GM12878 (cell line): ENCODE measurements at regions not wholly inside any gene's neighbourhood (a gene's known extent, or its start where the extent isn't known, plus 50 kb on each side); places are given as distances from the start of the nearest gene placed in this dataset.

ENCODE experiments used
- ATAC-seq: fragments of 200-7000 bp; cut with Tn5 transposase; 3 replicates; pipeline ENCODE4 v1.9.1; 2020; ENCODE audit warnings: mild to moderate bottlenecking, moderate library complexity
- BruUV-seq: library from RNA; stranded (reverse); fragments of 400-500 nt; replicated peaks from 2 replicates; lab custom pipeline; 2021; lab: Mats Ljungman, UMichigan
- CTCF ChIA-PET: fragments of 300-600 bp; sonication (Branson Sonifier 250); formaldehyde crosslinking; extraction: SDS; loops from one replicate; lab custom pipeline; 2021; ENCODE audit warnings: inconsistent platforms; lab: Yijun Ruan, JAX
- POLR2A ChIA-PET: fragments of 350-600 bp; formaldehyde crosslinking; extraction: SDS; loops from one replicate; lab custom pipeline; 2021; ENCODE audit warnings: inconsistent platforms; lab: Charles Lee
- RAD21 ChIA-PET: fragments of 300-600 bp; sonication (Branson Sonifier 250); formaldehyde crosslinking; loops from one replicate; lab custom pipeline; 2023; ENCODE audit warnings: antibody characterized with exemption; ENCODE audit not compliant: unreplicated experiment; lab: Charles Lee
- SMC1A ChIA-PET: fragments of 300-600 bp; sonication (Branson Sonifier 250); formaldehyde crosslinking; loops from one replicate; lab custom pipeline; 2023; ENCODE audit not compliant: unreplicated experiment, uncharacterized antibody; lab: Charles Lee
- DNase-seq: peaks from one replicate; pipeline ENCODE4 v3.0.0-alpha.2; 2011; ENCODE audit warnings: low read depth, low spot score
- FAIRE-seq: peaks from 3 replicates; lab custom pipeline; 2011; peaks lifted over from hg19 to GRCh38; lab: Jason Lieb, UNC
- H2AFZ ChIP-seq: 2 replicates; pipeline ENCODE4 v1.6.0; 2011; ENCODE audit warnings: low read depth, low read length, control low read depth; ENCODE audit not compliant: control insufficient read depth
- H3K27ac ChIP-seq: 2 replicates; pipeline ENCODE4 v1.5.1; 2011; ENCODE audit warnings: control low read depth; ENCODE audit not compliant: control insufficient read depth, insufficient read depth
- H3K27me3 ChIP-seq, 2 experiments: replicated peaks in 1 of 2; 2 replicates each; pipeline versions ENCODE4 v1.6.0 to v1.6.1; 2011; ENCODE audit warnings: low read length in 1 of 2; ENCODE audit not compliant: control insufficient read depth in 2 of 2, insufficient read depth in 2 of 2
- H3K36me3 ChIP-seq, 2 experiments: 2 replicates each; pipeline ENCODE4 v1.5.1; 2011; ENCODE audit warnings: low read length in 1 of 2; ENCODE audit not compliant: control insufficient read depth in 2 of 2, insufficient read depth in 2 of 2
- H3K4me1 ChIP-seq: 2 replicates; pipeline ENCODE4 v1.6.1; 2011; ENCODE audit warnings: mild to moderate bottlenecking, low read length, moderate library complexity, mixed read lengths; ENCODE audit not compliant: control insufficient read depth, insufficient read depth
- H3K4me2 ChIP-seq: 2 replicates; pipeline ENCODE4 v1.6.0; 2011; ENCODE audit warnings: control low read depth; ENCODE audit not compliant: control insufficient read depth, insufficient read depth
- H3K4me3 ChIP-seq: fragments of 200-600 bp; sonication (generic); 2 replicates; pipeline ENCODE4 v1.5.1; 2016
- H3K79me2 ChIP-seq: 2 replicates; pipeline ENCODE4 v1.6.0; 2011; ENCODE audit warnings: low read length; ENCODE audit not compliant: control insufficient read depth, insufficient read depth
- H3K9ac ChIP-seq: 2 replicates; pipeline ENCODE4 v1.8.0; 2011; ENCODE audit warnings: low read length, control low read depth, mixed read lengths; ENCODE audit not compliant: control insufficient read depth, insufficient read depth
- H3K9me3 ChIP-seq: replicated peaks from 3 replicates; pipeline ENCODE4 v1.5.1; 2011; ENCODE audit warnings: mild to moderate bottlenecking, low read length; ENCODE audit not compliant: control insufficient read depth, insufficient read depth
- H4K20me1 ChIP-seq: 2 replicates; pipeline ENCODE4 v1.6.0; 2011; ENCODE audit not compliant: control insufficient read depth, insufficient read depth
- ETV6 ChIP-seq, 2 experiments: fragments of 450-650 bp in 1 of 2; IDR thresholded peaks in 1 of 2; conservative IDR thresholded peaks in 1 of 2; 2 replicates each; pipeline ENCODE4 v1.6.1; 2014; ENCODE audit warnings: antibody characterized with exemption in 1 of 2, borderline replicate concordance in 1 of 2, low read depth in 1 of 2, mild to moderate bottlenecking in 1 of 2, moderate library complexity in 1 of 2
- HDGF ChIP-seq: fragments of 450-650 bp; IDR thresholded peaks from 2 replicates; pipeline ENCODE4 v1.6.1; 2016; ENCODE audit warnings: antibody characterized with exemption
- JUND ChIP-seq: IDR thresholded peaks from 2 replicates; pipeline ENCODE4 v1.6.1; 2012; ENCODE audit warnings: low read depth, mild to moderate bottlenecking, low read length, improper control_type of control experiment, moderate library complexity
- POLR2AphosphoS5 ChIP-seq: IDR thresholded peaks from 2 replicates; pipeline ENCODE4 v1.6.1; 2011; ENCODE audit warnings: mild to moderate bottlenecking, low read length, inconsistent platforms
- RAD51 ChIP-seq: fragments of 450-650 bp; IDR thresholded peaks from 2 replicates; pipeline ENCODE4 v1.6.1; 2016; ENCODE audit warnings: moderate library complexity, mild to moderate bottlenecking, inconsistent platforms
- TCF12 ChIP-seq: IDR thresholded peaks from 2 replicates; pipeline ENCODE4 v1.6.1; 2011; ENCODE audit warnings: low read depth, mild to moderate bottlenecking, low read length
- TCF3 ChIP-seq: IDR thresholded peaks from 2 replicates; pipeline ENCODE4 v1.6.1; 2012; ENCODE audit warnings: low read depth, mild to moderate bottlenecking, low read length, borderline replicate concordance; ENCODE audit not compliant: insufficient read depth
- ZBTB11 ChIP-seq: fragments of 450-650 bp; formaldehyde crosslinking; IDR thresholded peaks from 2 replicates; pipeline ENCODE4 v1.5.0; 2022; ENCODE audit warnings: mild to moderate bottlenecking, missing genetic modification characterization
- ZNF24 ChIP-seq: fragments of 450-650 bp; IDR thresholded peaks from 2 replicates; pipeline ENCODE4 v1.6.1; 2017; ENCODE audit warnings: antibody characterized with exemption, mild to moderate bottlenecking
- ZNF592 ChIP-seq: fragments of 450-650 bp; IDR thresholded peaks from 2 replicates; pipeline ENCODE4 v1.6.1; 2017; ENCODE audit warnings: mild to moderate bottlenecking, moderate library complexity
- WGBS: methylation state at CpG from one replicate; pipeline ENCODE4 v1.1.6; 2016; ENCODE audit warnings: low lambda C conversion rate; ENCODE audit not compliant: insufficient replicate concordance, insufficient coverage; ENCODE audit errors: missing lambda C conversion rate; 5-methylcytosine and 5-hydroxymethylcytosine counted together
- in situ Hi-C: fragments of 300-500 bp; cut with MboI; formaldehyde crosslinking; loops from 9 replicates; pipeline ENCODE4 v1.14.3; 2018; ENCODE audit warnings: mixed read lengths
- intact Hi-C: fragments of 100-400 bp; cut with micrococcal nuclease; formaldehyde crosslinking; loops from one replicate; pipeline ENCODE4 v1.14.2; 2022; ENCODE audit not compliant: unreplicated experiment
- TF ChIP-seq, protein P1 (sequence below): fragments of 450-650 bp; IDR thresholded peaks from 2 replicates; pipeline ENCODE4 v1.6.1; 2017; ENCODE audit warnings: antibody characterized with exemption, mild to moderate bottlenecking, moderate library complexity

DNA sequence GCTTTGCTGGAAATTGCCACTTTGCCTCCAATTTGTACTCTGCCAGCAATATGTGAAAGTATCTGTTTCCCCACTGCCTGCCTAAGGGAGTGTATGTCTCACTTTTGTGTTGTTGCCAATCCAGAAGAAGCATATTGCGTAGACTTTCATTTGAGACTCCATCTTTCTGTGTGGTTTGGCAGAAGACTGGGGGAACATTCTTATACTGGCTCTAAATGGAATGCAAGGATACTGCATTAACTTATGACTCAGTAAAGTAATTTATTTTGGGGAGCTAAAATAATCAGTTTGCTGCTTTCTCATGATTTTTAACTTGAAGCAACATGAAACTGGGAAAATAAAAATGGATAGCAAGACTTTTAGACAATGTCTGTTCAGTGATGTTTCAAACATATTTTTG is 107.7 kb upstream of the TMPRSS2 start:
- SMC1A ChIA-PET: interaction anchor here (0.5 to 1.7 kb wide), 5 partner anchors 146 to 201 kb away, joined by 3 to 5 read pairs (median 3); no protein-coding TSS in a partner anchor
- H3K9me3 ChIP-seq: no peaks in the 10 kb centered on the region; the same call in 2 of the 3 replicates
- in situ Hi-C loops: no loop called here
- CTCF ChIA-PET: interaction anchor here (0.7 to 2.4 kb wide), 6 partner anchors 49 to 502 kb away, joined by 4 to 17 read pairs (median 6); no protein-coding TSS in a partner anchor
- POLR2A ChIA-PET: no interaction called here
- H3K27ac ChIP-seq: no peak overlapping the region
- H3K9ac ChIP-seq: no peak overlapping the region
- ATAC-seq: no peak
- intact Hi-C loops: no loop called here
- no peak overlapping the region for H3K4me2 ChIP-seq
- H3K79me2 ChIP-seq: no peaks in the 10 kb centered on the region
- WGBS: 80% methylated on average over 1 of the region's 1 CpG
- no peaks in the 10 kb centered on the region; the same call in 1 of the 2 replicates for H3K4me1 ChIP-seq
- TF ChIP-seq RAD51 (no peak), ZNF592 (no peak), TCF12 (no peak), POLR2AphosphoS5 (no peak), HDGF (no peak), TCF3 (no peak), ZBTB11 (CRISPR knock-in tag) (no peak), ZNF24 (no peak), ETV6 (conservative IDR thresholded peaks at IDR 0.05 in 1 of 2, IDR thresholded peaks at IDR 0.05 in 1 of 2; ENCODE audit: borderline replicate concordance in 1 of 2, low read depth in 1 of 2) (no peak), JUND (no peak)
- TF ChIP-seq, protein P1, sequence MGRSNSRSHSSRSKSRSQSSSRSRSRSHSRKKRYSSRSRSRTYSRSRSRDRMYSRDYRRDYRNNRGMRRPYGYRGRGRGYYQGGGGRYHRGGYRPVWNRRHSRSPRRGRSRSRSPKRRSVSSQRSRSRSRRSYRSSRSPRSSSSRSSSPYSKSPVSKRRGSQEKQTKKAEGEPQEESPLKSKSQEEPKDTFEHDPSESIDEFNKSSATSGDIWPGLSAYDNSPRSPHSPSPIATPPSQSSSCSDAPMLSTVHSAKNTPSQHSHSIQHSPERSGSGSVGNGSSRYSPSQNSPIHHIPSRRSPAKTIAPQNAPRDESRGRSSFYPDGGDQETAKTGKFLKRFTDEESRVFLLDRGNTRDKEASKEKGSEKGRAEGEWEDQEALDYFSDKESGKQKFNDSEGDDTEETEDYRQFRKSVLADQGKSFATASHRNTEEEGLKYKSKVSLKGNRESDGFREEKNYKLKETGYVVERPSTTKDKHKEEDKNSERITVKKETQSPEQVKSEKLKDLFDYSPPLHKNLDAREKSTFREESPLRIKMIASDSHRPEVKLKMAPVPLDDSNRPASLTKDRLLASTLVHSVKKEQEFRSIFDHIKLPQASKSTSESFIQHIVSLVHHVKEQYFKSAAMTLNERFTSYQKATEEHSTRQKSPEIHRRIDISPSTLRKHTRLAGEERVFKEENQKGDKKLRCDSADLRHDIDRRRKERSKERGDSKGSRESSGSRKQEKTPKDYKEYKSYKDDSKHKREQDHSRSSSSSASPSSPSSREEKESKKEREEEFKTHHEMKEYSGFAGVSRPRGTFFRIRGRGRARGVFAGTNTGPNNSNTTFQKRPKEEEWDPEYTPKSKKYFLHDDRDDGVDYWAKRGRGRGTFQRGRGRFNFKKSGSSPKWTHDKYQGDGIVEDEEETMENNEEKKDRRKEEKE: no peak
- no peaks in the 10 kb centered on the region for H3K36me3 ChIP-seq
- no peaks in the 10 kb centered on the region for H4K20me1 ChIP-seq
- DNase-seq: no peak
- H3K4me3 ChIP-seq: no peak overlapping the region
- no peak for FAIRE-seq
- H2AFZ ChIP-seq: no peak overlapping the region
- H3K27me3 ChIP-seq: no peaks in the 10 kb centered on the region
- BruUV-seq: no TSS peak
- RAD21 ChIA-PET: interaction anchor here (1.1 to 2.1 kb wide), 5 partner anchors 26 to 332 kb away, joined by 3 to 5 read pairs (median 3); no protein-coding TSS in a partner anchor
